Renal cortex interstitium (tissue), 11 donors: ENCODE measurements at regions not wholly inside any gene's neighbourhood (a gene's known extent, or its start where the extent isn't known, plus 50 kb on each side); places are given as distances from the start of the nearest gene placed in this dataset.

ENCODE experiments used
- DNase-seq, 11 donors: peaks; one replicate each; pipeline ENCODE4 v3.0.0-alpha.2; 2013; ENCODE audit warnings: low read depth in 9 of 11, low spot score in 4 of 11; ENCODE audit errors: extremely low read depth in 1 of 11

DNA sequence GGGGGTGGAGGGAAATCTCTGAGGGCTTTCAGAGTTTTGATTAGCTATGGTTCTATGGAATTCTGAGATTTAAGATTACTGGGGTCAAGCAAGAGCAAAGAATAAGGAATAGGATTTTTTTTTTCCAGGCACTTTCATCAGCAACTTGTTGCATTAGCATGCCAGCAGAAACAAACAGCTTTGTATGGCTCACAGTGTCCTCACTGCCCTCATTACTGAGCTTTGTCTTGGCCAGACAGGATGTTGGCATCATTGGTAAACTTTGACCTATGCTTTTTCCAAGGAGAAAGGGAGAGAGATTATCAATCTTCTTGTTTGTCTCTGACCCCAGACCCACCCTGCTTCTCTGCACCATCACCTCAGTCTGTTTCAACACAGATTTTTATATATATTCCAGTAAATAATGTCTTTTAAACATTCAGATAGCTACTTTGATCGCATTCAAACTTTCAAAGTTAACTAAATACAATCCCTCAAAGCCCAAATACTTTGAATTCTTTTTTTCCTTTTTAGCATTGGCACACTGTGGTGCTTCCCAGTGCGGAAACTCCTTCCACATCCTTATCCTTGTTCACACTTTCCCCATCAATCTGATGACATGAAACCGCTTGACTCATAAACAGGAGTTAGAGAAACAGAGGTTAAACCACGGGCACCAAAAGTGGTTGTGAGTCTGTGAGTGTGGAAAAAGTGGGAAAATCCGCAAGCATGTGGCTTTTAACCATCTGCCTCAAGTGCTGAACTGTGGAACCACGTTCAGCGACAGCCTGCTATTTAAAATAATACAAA, 282.2 kb upstream of the FAR2 start:
- DNase-seq = no peak

DNA sequence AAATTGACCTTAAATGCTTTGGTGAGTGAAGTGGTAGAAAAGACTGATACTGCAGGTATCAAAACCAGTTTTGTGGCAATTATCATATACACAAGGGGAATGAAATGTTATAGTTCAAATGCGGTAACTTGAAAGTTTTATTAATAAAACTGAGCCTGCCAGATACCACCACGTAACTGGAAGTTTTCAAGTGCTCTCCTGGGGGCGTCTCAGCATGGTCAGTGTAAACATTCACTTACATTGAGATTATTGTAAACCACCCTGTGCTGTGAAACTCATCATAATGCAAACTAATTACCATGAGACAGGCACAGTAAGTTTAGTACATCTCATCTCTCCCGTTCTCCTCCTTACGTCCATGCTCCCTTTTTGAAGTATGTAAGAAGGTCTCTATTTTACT, 280.7 kb upstream of the FAR2 start:
- no peak for DNase-seq

DNA sequence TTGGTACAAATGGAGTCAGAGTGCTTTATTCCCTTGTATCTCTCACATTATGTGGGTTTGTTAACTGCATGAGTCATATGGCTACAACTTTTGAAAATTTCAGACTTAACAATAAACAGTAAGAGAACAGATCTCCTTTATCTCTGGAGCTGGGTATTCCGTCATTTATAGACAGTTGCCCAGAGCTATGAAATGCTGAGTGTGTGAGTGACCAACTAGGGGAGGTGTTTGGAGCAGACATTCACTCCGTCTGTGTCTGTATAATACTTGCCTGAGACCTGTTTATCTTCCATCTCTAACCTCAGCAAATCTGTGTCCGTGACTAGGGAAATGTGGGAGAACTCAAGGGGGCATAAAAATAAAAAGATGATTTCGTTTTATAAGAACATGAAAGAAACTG, 279.9 kb upstream of the FAR2 start:
- DNase-seq = no peak

DNA sequence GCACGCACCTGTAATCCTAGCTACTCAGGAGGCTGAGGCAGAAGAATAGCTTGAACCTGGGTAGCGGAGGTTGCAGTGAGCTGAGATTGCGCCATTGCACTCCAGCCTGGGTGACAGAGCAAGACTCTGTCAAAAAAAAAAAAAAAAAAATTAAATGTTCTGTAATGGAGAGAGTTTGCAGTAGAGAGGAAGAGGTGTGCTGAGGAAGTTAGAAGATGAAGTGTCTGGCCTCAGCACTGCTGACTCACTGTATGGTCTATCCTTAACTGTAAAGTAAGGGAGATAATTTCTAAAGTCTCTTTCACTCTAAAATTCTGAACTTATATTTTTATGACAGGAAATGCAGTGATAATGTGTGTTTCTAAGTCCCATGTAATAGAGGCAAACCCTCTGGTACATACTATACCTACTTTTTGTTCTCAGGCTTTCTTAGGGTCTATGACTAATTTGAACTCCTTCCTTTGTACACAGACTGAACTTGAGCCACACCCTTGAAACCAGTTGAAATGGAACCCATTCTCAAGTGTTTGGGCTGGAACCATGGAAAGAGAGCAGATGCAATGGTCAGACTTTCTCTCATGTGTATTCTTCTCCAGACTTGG, 278.1 kb upstream of the FAR2 start:
- no peak for DNase-seq

DNA sequence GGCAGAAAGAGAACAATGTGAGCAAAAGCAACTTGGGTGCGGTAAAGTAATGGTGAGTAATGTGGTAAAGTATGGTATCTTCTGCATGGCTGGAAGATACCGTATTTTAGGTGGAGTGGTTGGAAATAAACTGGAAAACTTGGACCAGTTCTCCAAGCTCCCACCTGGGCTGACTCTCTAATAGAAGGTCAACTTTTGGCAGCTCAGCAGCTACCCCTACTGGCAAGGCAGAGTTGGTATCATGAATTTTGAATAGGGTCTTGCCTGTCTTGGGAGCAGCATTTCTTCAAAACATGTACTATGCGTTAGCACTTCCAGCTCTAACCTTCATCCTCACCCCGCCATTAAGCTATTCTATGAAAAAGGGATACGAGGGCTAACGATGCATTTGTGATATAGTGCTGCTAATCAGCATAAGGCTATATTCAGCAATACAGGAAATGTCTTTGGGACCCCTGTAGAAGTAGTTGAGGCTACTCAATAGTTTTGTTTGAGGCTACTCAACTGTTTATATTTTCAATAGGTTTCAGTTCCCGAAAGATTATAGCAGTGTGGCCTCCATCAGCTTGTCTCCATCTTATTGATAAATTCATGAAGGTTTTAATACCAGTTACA, 276.3 kb upstream of the FAR2 start:
- DNase-seq = peak in 10 of 11 donors; percentile 6 to 40 (median 22)

DNA sequence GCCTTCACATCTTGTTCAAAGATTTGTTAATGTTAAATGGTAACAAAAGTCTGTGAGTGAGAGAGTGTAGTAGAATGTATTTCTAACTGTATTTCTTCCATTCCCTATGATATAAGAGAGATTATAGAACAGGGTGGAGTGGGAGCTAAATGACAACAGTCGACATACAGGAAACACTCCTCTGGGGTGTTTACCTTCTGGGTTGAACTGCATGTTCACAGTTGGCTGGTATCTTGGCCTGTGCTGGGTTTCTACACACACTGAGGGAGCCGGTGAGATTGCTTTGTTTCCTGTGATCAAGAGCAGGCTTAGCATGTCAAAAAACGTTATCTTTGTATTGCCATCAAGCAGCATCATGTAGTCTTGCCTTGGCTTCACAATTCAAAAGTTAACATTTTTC, 274.3 kb upstream of the FAR2 start:
- DNase-seq = no peak

DNA sequence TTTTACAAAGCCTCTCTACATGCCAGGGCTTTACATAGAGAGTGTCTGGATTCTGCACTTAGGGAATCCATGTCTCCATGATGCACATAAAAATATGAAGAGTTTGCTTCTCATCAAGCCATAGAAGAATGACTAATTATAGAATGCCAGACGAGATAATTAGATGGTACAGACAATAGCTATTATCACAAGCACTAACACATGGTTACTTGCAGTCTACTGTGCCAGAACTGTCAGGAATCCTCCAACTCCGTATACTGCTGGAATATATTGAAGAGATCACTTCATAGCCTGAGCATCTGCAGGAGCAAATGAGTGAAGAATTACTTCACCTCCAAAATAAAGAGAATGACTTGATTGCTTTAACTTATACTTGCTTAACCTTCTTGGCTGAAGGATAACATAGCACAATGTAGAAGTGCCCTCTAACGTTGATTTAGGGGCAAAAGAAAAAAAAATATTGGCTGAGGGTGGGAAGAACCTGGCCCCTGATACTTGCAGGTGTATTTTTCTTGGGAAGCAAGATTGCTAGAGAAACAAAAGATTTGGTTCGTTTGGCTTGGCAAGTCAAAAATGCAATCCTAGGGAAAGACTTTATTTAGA, 272.8 kb upstream of the FAR2 start:
- no peak for DNase-seq

DNA sequence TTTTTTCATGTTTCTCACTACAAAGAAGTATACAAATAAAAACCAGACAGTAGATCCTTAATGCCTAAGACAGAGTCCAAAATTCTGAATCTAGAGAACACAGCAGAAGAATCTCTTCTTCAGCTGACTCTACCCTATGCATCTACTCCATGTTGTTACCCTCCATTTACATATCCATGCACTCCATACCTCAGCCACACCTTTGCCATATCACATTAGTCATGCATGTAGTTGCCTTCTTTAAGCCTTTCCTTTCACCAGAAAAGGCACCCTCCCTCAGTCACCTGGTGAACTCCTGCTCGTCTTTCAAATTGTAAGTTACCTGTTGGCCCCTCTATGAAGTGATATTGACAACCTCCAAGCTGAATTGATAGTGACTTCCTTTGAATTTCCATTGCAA, 271.2 kb upstream of the FAR2 start:
- DNase-seq = no peak

DNA sequence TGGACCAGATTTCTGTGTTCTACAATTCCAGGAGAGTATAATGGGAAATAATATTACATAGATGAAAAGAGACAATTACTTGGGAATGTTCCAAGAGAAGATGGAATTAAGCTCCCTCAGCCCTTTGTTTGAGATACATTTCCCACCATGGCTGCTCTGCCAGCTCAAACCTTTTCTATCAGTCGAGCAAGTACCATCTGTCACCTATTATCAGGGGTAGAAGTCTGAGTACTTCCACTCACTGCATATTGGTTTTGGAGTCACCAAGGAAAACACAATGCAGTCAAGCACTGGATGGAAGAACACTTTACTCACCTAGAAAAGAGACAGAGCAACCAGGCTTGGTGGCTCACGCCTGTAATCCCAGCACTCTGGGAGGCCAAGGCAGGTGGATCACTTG, 270.4 kb upstream of the FAR2 start:
- no peak for DNase-seq

DNA sequence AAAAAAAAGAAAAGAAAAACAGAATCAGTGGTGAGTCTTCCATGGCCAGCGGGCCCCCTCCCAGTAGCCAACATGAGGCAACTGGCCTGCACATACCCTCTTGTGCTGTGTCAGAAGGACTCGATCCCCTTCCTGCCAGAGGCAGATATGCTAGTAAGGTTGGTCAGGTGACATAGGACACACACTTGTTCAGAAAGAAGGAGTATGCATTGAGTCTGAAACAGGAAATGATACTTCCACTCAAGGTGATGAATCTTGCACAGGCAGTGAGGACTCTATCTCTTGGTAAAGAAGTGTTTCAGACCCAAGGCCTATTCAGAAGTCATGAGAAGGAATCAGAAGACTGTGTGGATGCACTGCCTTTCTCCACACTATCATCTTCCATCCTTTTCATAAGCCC, 269.7 kb upstream of the FAR2 start:
- no peak for DNase-seq

DNA sequence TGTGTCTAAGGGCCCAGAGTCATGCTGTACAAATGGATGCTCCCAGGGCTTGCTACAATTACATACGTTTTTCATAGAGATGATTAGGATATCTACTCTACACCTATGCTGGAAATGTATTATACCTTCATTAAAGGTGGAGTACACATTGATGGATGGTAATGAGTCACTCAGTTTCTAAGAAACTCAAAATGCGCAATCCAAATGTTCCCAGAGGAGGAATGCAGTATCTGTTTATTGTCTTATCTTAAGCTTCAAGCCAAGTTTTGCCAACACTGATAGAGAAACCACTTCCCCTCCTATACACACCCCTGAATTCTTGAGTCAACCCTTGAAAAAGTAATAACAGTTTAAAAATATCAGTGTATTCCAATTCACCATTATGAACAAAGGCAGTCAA, 266.6 kb upstream of the FAR2 start:
- DNase-seq = no peak

DNA sequence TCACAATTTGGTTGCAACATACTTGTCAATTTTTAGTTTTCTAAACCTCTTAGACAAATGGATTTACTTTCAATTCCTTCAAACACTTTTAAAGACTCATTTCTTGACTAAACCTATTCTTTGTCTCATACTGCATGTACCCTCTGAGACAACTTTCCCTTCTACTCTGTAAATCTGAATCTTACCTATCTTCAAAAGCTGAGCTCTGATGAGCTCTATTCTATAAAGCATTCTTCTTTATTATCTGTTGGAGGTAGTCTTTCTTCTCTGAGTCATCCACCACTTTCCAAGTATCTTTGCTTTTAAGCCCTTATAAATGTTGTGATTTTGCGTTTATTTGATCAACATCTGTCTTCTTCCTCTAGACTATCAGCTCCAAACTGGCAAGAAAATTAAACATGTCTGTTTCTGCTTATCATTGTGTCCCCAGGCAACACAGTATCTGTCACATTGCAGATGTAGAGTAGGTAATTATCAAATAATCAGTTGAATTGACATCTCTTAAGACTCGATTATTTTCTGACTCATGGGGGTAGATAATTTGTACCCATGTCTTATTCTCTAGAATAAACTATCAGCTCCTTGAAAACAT, 265.6 kb upstream of the FAR2 start:
- DNase-seq = no peak

DNA sequence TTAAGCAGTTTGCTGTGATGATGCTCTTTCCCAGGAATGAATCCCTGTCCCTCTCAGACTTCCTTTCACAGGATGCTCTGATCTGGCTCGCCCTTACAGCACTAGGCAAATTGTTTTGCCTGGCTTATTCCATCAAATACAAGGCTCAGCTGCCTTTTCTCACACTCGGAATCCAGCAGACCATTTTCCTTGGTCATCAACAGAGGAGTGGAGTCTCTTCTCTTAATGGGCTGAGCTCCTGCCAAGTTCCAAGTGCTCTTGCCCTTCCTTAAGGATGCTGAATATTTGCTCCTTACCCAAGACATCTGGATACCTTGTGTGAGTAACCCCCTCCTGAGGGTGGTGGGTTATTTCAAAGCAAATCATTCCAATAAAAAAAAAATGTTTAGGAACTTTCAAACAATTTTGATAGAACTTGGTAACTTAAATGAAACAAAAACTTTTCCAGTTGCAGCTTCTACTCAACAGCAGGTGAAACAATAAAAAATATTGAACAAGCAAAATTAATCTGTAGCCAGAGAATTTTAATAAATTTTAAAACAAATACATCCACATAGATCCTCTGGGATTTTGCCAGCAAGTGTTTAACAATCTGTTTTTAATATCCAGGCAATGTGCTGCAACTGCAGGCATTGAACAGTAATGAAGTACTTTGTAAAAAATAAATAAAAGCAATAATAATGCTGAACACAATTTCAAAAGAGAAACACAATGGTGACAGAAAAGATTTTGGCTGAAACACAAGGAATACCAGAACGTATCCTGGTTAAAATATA, 264.0 kb upstream of the FAR2 start:
- DNase-seq = no peak

DNA sequence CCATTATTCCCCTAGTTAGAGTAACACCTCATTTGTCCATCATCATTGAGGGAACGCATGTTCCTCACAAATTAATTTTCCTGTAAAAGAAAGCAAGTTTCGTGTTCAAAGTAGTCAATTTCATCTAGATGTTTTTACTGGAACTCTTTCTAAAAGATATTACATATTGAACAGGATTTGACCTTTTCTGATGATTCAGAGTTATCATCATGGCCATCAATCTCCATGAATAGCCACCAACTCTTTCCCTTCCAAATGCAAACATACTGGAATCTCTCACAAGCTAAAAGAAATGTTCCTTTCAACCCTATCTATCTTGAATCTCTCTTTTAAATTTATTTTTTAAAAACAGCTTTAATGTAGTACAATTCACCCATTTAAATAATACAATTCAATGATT, 263.1 kb upstream of the FAR2 start:
- no peak for DNase-seq

DNA sequence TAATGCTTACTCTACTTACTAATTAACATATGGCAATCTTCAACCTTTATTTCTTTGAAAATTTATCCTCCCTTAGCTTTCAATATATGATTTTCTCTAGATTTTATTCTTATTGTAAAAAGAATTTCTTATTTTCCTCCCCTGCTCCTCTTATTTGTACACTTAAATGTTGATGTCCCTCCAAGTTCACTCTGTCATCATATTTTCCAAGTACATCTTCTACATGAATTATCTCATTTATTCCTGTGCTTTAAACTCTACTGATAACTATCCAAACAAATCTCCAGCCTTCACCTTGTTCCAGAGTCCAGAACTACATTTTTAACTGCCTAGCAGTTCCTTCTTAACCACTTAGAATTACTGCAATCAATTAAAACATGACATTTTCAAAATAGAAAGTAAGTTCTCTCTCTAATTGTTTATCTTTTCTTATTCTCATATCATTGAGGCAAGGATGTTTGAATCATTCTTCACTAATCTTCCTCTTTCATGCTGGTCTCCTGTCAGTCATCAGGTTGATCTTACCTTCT, 261.6 kb upstream of the FAR2 start:
- DNase-seq = no peak

DNA sequence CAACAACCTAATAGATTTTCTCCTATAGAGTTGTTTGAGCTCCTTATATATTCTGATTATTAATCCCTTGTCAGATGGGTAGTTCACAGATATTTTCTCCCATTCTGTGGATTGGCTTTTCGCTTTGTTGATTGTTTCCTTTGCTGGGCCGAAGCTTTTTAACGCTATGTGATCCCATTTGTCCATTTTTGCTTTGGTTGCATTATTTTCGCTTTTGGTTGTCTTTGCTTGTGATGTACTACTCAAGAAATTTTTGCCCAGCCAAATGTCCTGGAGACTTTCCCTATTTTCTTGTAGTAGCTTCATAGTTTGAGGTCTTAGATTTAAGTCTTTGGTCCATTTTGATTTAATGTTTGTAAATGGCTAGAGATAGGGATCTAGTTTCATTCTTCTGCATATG, 258.4 kb upstream of the FAR2 start:
- DNase-seq = no peak

DNA sequence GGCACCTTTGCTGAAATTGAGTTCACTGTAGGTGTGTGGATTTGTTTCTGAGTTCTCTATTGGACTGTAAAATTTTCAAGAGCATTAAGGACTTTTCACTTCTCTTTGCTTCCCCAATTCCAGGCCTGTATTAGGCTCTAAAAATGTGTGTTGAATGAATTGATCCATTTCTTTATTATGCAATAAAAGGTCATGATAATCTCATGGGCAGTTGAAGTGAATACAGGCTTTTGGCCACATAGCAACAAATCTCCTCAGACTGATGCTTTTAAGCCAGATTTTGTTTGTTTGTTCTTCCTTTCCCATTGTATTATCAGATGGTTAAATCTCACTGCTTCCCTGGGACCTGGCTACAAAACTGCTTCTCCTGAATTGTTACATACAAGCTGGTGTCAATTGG, 258.0 kb upstream of the FAR2 start:
- DNase-seq = no peak

DNA sequence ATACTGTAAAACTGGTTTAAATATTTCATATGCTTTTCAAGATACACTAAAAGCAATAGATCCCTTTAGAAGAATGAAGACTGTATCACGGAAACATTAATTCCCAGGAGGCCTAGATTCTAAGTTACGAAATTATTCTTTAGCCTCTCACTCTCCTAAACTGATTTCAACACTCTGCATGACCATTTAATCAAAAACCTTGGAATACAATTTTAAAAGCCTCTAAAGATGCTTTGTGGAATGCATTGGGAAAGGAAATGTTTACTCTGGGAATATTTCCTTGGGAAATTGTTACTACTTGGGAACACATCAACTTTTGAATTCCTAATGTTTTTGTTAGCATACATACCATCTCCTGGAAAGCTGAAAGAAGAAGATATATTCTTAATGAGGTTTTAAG, 255.7 kb upstream of the FAR2 start:
- DNase-seq = no peak

DNA sequence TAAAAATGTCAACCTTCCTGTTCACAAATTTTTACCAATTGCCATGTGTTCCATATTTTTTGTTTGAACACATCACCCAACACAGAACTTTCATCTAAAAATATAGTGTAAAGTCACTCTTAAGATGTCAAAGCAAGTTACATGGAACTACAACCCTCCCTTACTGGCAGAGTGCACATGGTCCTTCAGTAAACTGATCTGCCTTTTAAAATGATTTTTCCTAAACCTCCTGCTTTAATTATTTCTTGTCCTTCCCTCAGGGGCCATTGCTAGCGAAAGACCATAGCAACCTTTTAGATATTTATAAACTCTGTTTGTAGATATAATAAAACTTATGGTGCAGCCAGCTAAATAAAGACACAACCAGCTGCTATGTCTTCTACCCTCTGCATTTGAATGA, 255.2 kb upstream of the FAR2 start:
- no peak for DNase-seq
